ENCODE measurements at regions not wholly inside any gene's neighbourhood (a gene's known extent, or its start where the extent isn't known, plus 50 kb on each side); places are given as distances from the start of the nearest gene placed in this dataset.

DNA sequence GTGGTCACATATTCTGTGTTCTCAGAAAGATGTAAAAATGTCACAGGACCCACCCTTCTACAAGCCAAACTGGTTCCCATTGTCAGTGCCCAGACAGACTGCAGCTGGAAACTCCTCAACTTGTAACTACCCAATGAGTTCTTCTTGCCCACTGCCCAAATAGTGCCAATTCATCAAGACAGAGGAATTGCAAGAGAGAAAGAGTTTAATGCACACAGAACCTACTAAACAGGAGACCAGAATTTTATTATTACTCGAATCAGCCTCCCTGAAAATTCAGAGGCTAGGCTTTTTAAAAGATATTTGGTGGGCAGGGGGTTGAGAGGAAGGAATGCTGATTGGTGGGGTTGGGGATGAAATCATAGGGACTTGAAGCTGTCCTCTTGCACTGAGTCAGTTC lies 184.1 kb downstream of the URB2 start:
- ATAC-seq (no peak), DNase-seq (no peak)
- H3K4me1 ChIP-seq, result no peaks in the 10 kb centered on the region
- H3K27me3 ChIP-seq, result no peaks in the 10 kb centered on the region
- intact Hi-C loops (cut with DNase I), result no loop called here
- no peaks in the 10 kb centered on the region for H3K36me3 ChIP-seq
- TF ChIP-seq, protein P1, sequence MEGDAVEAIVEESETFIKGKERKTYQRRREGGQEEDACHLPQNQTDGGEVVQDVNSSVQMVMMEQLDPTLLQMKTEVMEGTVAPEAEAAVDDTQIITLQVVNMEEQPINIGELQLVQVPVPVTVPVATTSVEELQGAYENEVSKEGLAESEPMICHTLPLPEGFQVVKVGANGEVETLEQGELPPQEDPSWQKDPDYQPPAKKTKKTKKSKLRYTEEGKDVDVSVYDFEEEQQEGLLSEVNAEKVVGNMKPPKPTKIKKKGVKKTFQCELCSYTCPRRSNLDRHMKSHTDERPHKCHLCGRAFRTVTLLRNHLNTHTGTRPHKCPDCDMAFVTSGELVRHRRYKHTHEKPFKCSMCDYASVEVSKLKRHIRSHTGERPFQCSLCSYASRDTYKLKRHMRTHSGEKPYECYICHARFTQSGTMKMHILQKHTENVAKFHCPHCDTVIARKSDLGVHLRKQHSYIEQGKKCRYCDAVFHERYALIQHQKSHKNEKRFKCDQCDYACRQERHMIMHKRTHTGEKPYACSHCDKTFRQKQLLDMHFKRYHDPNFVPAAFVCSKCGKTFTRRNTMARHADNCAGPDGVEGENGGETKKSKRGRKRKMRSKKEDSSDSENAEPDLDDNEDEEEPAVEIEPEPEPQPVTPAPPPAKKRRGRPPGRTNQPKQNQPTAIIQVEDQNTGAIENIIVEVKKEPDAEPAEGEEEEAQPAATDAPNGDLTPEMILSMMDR (IDR thresholded peaks at IDR 0.05), result no peak
- no peak overlapping the region for H3K4me3 ChIP-seq
- no peak overlapping the region for H3K27ac ChIP-seq
- H3K9me3 ChIP-seq, result peaks cover 3% of the 10 kb centered on the region

DNA sequence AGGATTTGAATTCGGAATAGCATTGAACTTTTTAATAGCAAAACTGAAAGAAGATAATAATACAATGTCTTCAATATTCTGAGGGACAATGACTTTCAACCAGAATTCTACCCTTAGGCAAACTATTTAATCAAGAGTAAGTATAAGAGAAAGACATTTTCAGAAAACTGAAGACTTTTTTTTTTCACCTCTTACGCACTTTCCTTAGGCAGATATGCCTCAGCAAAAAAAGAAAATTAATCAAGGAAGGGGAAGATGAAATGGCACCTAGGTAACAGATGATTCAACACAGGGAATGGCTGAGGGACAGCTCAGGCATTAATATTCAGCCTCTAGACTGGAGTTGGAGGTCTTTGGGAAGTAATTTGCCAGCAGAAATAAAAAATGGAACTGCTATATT lies 184.9 kb downstream of the URB2 start:
- intact Hi-C loops (cut with DNase I), result no loop called here
- Histone ChIP-seq H3K9me3 (no peaks in the 10 kb centered on the region), H3K4me1 (no peaks in the 10 kb centered on the region), H3K27me3 (no peaks in the 10 kb centered on the region), H3K4me3 (no peak overlapping the region), H3K36me3 (no peaks in the 10 kb centered on the region), H3K27ac (no peak overlapping the region)
- ATAC-seq (no peak), DNase-seq (no peak)
- TF ChIP-seq, protein P1 (IDR thresholded peaks at IDR 0.05), result no peak

DNA sequence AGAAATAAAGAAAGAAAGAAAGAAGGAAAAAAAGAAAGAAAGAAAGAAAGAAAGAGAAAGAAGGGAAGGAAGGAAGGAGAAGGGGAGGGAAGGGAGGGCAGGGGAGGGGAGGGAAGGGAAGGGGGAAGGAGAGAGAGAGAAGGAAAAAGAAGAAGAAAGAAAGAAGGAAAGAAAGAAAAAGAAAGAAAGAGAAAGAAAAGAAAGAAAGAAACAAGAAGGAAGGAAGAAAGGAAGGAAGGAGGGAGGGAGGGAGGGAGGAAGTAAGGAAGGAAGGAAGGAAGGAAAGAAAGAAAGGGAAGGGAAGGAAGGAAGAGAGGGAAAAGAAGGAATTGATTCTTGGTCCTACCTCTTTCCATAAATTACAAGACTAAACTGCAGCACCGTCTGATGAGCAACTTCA lies 186.1 kb downstream of the URB2 start:
- ATAC-seq (no peak), DNase-seq (no peak)
- intact Hi-C loops (cut with DNase I), result no loop called here
- TF ChIP-seq, protein P1 (IDR thresholded peaks at IDR 0.05), result no peak
- Histone ChIP-seq H3K27me3 (no peaks in the 10 kb centered on the region), H3K9me3 (no peaks in the 10 kb centered on the region), H3K4me1 (no peaks in the 10 kb centered on the region), H3K4me3 (no peak overlapping the region), H3K27ac (no peak overlapping the region), H3K36me3 (no peaks in the 10 kb centered on the region)

DNA sequence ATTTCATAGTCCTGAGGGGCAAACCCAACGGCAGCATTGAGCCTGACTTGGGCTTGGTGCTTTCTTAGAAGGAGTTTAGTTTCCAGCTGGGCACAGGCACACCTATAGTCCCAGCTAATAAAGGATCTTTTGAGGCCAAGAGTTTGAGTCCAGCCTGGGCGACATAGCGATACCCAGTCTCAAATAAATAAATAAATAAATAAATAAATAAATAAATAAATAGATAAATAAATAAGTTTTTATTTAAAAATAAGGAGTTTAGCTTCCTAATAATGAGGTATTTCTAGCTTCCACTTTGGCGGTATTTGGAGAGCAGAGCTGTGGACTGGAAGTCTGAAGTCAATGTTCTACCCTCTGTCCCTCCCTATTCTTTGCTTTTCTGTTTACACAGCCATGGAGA lies 186.6 kb downstream of the URB2 start:
- Histone ChIP-seq H3K4me1 (no peaks in the 10 kb centered on the region), H3K27ac (no peak overlapping the region), H3K27me3 (no peaks in the 10 kb centered on the region), H3K9me3 (no peaks in the 10 kb centered on the region), H3K4me3 (no peak overlapping the region), H3K36me3 (no peaks in the 10 kb centered on the region)
- DNase-seq (no peak), ATAC-seq (no peak)
- TF ChIP-seq, protein P1 (IDR thresholded peaks at IDR 0.05), result no peak
- intact Hi-C loops (cut with DNase I), result no loop called here

DNA sequence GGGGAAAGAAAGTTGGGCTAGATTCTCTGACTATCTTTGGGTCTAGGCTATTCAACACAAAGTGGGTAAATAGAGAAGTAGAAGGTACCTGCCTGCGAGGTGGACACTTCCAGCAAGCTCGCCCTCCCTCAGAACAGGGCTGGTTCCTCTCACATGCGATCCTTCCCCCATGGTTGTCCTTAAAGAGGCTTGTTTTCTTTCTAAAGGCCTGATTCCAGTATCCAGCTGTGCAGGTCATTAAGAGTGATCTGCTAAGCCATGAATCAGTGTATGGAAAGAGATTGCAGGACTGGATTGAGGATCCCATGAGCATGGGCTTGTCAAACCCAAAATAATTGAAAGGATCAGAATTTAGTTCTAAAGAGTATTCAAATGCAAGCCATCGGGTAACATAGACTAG lies 189.0 kb downstream of the URB2 start:
- H3K27me3 ChIP-seq, result no peaks in the 10 kb centered on the region
- DNase-seq, result no peak
- H3K9me3 ChIP-seq, result no peaks in the 10 kb centered on the region
- H3K27ac ChIP-seq, result no peak overlapping the region
- TF ChIP-seq, protein P1 (IDR thresholded peaks at IDR 0.05), result no peak
- H3K4me3 ChIP-seq, result no peak overlapping the region
- ATAC-seq, result no peak
- intact Hi-C loops (cut with DNase I), result no loop called here
- H3K4me1 ChIP-seq, result no peaks in the 10 kb centered on the region
- no peaks in the 10 kb centered on the region for H3K36me3 ChIP-seq

DNA sequence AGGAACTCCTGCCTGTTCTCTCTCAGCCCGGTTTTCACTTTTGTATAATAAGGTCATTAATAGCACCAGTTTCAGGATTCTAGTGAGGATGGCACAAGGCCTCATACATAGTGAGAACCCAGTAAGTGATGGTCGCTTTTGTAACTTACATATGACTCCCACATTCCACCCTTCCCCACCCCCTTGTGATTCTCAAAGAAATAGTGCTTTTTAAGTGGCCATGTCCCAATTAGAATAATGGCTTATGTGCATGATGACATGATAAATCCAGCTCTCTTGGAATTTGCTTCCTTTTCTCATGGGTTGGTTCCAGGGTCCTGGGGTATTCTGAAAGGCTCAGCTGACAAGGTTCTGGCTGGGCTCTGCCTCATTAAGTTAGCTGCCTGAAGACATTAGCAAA lies 189.9 kb downstream of the URB2 start:
- no peak overlapping the region for H3K4me3 ChIP-seq
- H3K27ac ChIP-seq, result no peak overlapping the region
- ATAC-seq (no peak), DNase-seq (no peak)
- no peaks in the 10 kb centered on the region for H3K27me3 ChIP-seq
- H3K4me1 ChIP-seq, result no peaks in the 10 kb centered on the region
- TF ChIP-seq, protein P1 (IDR thresholded peaks at IDR 0.05), result no peak
- no peaks in the 10 kb centered on the region for H3K9me3 ChIP-seq
- no peaks in the 10 kb centered on the region for H3K36me3 ChIP-seq
- intact Hi-C loops (cut with DNase I), result no loop called here
